ENCODE measurements at regions not wholly inside any gene's neighbourhood (a gene's known extent, or its start where the extent isn't known, plus 50 kb on each side); places are given as distances from the start of the nearest gene placed in this dataset.

GRCh38 chr21:14771593-14771992, 225.5 kb upstream of the SAMSN1 start:
- DNase-seq, result no peak
- no peak for TF ChIP-seq CTCF (IDR thresholded peaks at IDR 0.05)
- H3K4me1 ChIP-seq, result no peaks in the 10 kb centered on the region
- no peak overlapping the region for H3K27ac ChIP-seq
- no peak overlapping the region for H3K9ac ChIP-seq (ENCODE audit: low read depth in 2 of 2, low read length in 2 of 2)
- H3K9me3 ChIP-seq, result no peaks in the 10 kb centered on the region
- no peaks in the 10 kb centered on the region for H3K27me3 ChIP-seq
- H3K4me3 ChIP-seq, result no peak overlapping the region
- intact Hi-C loops (cut with DNase I), result loop anchor here (10.0 kb wide), 2 partner anchors 327 to 357 kb away; no protein-coding TSS in a partner anchor
- H3K36me3 ChIP-seq, result no peaks in the 10 kb centered on the region

GRCh38 chr21:14768042-14768441, 221.9 kb upstream of the SAMSN1 start:
- intact Hi-C loops (cut with DNase I), result no loop called here
- H3K4me1 ChIP-seq, result no peaks in the 10 kb centered on the region
- H3K9me3 ChIP-seq, result no peaks in the 10 kb centered on the region
- H3K36me3 ChIP-seq, result no peaks in the 10 kb centered on the region
- no peaks in the 10 kb centered on the region for H3K27me3 ChIP-seq
- H3K9ac ChIP-seq (ENCODE audit: low read depth in 2 of 2, low read length in 2 of 2), result no peak overlapping the region
- no peak overlapping the region for H3K27ac ChIP-seq
- no peak overlapping the region for H3K4me3 ChIP-seq
- DNase-seq, result no peak
- no peak for TF ChIP-seq CTCF (IDR thresholded peaks at IDR 0.05)

- Histone ChIP-seq H3K4me3 (no peak overlapping the region), H3K4me1 (no peaks in the 10 kb centered on the region), H3K27ac (no peak overlapping the region), H3K27me3 (no peaks in the 10 kb centered on the region), H3K9me3 (no peaks in the 10 kb centered on the region), H3K36me3 (no peaks in the 10 kb centered on the region), H3K9ac (ENCODE audit: low read depth in 2 of 2, low read length in 2 of 2) (no peak overlapping the region)
- TF ChIP-seq CTCF (IDR thresholded peaks at IDR 0.05), result no peak
- DNase-seq, result no peak
- intact Hi-C loops (cut with DNase I), result no loop called here
These were observed 221.2 kb upstream of the SAMSN1 start for GRCh38 chr21:14767192-14767852.

GRCh38 chr21:14766241-14766640, 220.1 kb upstream of the SAMSN1 start:
- no peaks in the 10 kb centered on the region for H3K9me3 ChIP-seq
- H3K4me1 ChIP-seq, result no peaks in the 10 kb centered on the region
- H3K27me3 ChIP-seq, result no peaks in the 10 kb centered on the region
- intact Hi-C loops (cut with DNase I), result no loop called here
- H3K4me3 ChIP-seq, result no peak overlapping the region
- H3K27ac ChIP-seq, result no peak overlapping the region
- no peak overlapping the region for H3K9ac ChIP-seq (ENCODE audit: low read depth in 2 of 2, low read length in 2 of 2)
- no peaks in the 10 kb centered on the region for H3K36me3 ChIP-seq
- no peak for DNase-seq
- TF ChIP-seq CTCF (IDR thresholded peaks at IDR 0.05), result no peak

GRCh38 chr21:14763695-14764064, 217.6 kb upstream of the SAMSN1 start:
- DNase-seq, result no peak
- Histone ChIP-seq H3K27ac (no peak overlapping the region), H3K27me3 (no peaks in the 10 kb centered on the region), H3K36me3 (no peaks in the 10 kb centered on the region), H3K4me1 (no peaks in the 10 kb centered on the region), H3K9ac (ENCODE audit: low read depth in 2 of 2, low read length in 2 of 2) (no peak overlapping the region), H3K9me3 (no peaks in the 10 kb centered on the region), H3K4me3 (no peak overlapping the region)
- no peak for TF ChIP-seq CTCF (IDR thresholded peaks at IDR 0.05)
- intact Hi-C loops (cut with DNase I), result no loop called here

Measured in colonic mucosa (tissue), 4 donors.